GM12875 (cell line): ENCODE measurements at regions not wholly inside any gene's neighbourhood (a gene's known extent, or its start where the extent isn't known, plus 50 kb on each side); places are given as distances from the start of the nearest gene placed in this dataset.

ENCODE experiments used
- H3K4me3 ChIP-seq: one replicate; pipeline ENCODE4 v1.5.1; 2011; ENCODE audit warnings: low read depth, low read length, control low read depth
- TF ChIP-seq, protein P1 (sequence below): IDR thresholded peaks from 2 replicates; pipeline ENCODE4 v1.5.1; 2011; ENCODE audit warnings: low read depth, mild to moderate bottlenecking, control low read depth, inconsistent platforms, low read length, moderate library complexity, borderline replicate concordance; ENCODE audit not compliant: insufficient read depth

DNA sequence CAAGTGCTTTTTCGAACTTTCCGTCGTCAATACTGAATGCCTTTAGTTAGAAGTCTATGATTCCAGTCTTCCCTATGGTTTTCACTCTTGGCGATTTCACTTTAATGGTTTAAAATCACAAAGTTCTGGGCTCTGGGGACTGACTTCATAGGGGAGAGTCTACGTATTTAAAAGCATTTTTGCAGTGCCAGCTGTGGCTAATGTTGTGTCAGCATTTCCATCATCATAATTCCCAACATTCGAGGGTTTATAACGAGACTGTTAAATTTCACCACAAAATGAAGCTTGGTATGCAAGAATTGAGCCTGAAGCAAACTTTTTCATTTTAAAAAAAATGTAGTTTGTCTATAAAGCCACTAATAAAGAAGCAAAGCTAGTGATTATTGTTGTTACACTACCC, 242.7 kb downstream of the SOX4 start:
- TF ChIP-seq, protein P1, sequence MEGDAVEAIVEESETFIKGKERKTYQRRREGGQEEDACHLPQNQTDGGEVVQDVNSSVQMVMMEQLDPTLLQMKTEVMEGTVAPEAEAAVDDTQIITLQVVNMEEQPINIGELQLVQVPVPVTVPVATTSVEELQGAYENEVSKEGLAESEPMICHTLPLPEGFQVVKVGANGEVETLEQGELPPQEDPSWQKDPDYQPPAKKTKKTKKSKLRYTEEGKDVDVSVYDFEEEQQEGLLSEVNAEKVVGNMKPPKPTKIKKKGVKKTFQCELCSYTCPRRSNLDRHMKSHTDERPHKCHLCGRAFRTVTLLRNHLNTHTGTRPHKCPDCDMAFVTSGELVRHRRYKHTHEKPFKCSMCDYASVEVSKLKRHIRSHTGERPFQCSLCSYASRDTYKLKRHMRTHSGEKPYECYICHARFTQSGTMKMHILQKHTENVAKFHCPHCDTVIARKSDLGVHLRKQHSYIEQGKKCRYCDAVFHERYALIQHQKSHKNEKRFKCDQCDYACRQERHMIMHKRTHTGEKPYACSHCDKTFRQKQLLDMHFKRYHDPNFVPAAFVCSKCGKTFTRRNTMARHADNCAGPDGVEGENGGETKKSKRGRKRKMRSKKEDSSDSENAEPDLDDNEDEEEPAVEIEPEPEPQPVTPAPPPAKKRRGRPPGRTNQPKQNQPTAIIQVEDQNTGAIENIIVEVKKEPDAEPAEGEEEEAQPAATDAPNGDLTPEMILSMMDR: no peak

DNA sequence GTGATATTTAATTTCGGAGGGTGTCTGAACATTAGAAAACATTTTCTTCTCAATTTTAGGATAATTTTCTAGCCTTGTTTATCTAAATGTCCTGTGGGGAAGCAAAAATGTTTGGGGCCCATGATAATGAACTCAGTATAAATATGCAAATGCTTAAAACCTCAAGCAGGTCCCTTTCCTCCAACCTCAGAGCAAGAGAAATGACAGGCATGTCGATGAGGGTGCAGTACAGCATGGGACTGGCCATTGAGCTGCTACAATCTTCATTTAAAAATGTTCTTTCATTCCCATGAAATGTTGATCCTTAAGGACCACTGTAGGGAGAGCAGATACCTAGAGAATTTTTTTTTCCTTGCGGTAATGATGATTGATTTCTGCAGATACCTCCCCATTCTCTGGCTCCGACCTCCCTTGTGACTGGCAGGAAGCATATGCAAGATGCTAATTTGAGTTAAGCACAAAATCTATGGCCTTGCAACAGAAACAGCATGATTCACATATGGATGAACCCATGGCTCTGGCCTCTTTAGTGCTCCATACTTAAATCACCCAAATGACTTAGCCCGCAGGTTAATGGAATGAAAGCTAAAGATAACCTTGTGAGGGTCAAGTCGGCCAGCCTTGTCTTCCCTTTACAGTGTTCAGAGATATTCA, 243.3 kb downstream of the SOX4 start:
- no peak overlapping the region for H3K4me3 ChIP-seq
- TF ChIP-seq, protein P1: no peak

More for the DNA sequence above, 242.7 kb downstream of the SOX4 start:
- no peak overlapping the region for H3K4me3 ChIP-seq

DNA sequence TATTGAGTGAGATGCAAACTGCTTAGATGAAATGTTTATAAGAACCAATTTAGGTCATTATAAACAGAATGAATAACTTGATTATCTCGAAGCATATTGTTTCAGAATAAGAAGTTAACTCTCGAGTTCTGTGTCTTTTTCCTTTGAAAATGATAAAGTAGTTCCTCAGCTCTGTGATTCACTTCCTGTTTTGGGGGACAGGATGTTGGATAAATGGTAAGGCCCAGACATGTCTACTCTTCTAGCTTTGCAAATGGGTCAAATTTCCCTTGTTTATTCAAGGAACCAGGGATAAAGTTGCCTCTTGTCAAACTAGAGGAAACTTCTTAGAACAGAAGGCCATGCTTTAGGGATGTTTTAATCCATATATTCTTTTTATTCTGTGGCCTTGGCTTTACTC, 246.9 kb downstream of the SOX4 start:
- TF ChIP-seq, protein P1: no peak

DNA sequence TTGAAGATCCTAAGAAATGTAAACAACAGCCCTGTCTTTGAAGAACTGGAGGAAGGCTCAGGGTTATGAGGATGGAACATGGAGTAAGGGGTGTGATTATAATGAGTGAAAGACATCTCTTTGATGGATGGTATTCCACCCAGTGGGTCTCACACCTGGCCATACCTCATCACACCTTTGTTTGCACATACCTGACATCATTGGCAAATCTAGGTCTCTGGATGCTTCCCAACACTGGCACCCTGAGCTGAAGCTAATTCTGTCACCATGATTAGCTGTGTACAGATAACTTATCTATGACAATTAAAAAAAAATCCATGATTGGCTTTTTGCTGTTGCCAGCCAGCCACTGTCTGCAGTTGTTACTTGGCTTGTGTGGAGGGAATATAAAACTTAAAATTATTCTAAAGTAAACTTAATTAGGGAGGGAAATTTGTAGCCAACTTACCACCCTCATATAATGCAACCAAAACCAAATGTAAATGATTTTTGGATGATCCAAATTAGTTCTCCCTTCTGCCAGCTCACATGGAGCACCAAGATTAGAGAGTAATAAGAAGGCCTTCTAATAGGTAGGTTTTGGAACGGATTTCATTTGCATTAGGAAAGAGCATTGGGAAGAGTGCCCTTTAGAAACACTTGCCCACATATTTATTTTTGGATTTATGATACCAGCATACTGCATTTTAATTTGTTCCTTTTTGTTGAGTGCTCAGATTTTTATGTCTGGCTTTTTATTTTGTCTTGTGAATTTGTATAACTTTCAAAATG, 249.5 kb downstream of the SOX4 start:
- TF ChIP-seq, protein P1: no peak
- no peak overlapping the region for H3K4me3 ChIP-seq

More for the DNA sequence above, 246.9 kb downstream of the SOX4 start:
- no peak overlapping the region for H3K4me3 ChIP-seq

DNA sequence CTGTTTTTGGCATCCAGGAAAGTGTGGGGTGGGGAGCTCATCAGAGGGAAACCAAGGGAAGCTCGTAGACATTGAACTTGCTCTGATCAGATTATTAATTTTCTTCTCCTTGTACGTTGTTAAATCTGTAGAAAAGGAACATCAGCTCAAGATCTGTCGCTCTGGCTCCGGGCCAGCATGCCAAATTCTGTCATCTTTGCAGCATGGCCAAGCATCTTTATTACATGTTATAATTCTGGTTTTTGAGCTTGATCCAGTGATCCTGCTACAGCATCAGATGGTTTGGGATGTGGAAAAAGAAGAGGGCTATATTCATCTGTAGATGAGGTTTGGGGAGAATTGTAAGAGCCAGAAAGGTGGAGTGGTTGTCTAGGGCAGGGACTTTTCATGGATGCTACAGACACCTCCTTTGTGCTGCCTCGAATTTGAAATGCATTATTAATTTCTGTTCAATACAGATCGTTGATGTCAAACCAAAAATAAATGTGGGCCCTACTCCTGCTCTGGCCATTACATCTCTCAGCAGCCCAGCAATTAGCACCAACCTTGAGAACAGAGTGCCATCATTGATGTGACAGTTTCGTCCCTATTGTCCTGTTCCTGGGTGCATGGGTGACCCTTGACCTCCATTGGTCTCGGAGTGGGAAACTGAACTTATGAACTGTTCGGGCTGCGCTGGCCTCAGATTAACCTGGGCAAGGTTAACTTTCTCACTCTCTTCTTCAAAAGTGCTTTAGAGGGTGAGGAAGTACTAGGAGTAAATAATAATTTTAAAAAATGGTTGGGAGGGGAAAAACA, 250.8 kb downstream of the SOX4 start:
- no peak overlapping the region for H3K4me3 ChIP-seq
- TF ChIP-seq, protein P1: no peak

DNA sequence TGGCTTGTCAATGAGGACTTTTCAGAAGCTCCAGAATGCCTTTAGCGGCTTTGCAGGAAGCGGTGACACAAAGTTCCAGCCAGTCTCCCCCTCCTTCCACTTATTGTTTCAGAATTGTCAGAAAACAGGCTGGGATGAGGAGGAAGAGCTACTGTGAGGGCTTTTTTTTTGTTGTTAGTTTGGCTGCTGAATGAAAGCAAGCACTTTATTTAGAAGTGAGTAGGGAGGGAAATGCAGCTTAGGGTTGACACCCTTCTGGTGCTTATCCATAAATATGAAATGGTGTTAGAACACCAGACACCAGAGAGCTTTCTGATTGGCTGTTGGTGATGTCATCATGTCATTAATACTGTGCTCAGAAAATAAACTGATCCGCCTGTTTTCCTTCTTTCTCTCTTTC, 251.5 kb downstream of the SOX4 start:
- TF ChIP-seq, protein P1: no peak
- H3K4me3 ChIP-seq: no peak overlapping the region
